SK-N-SH (cell line): ENCODE measurements at regions not wholly inside any gene's neighbourhood (a gene's known extent, or its start where the extent isn't known, plus 50 kb on each side); places are given as distances from the start of the nearest gene placed in this dataset.

ENCODE experiments used
- CTCF ChIA-PET: fragments of 300-600, 350-600 bp; formaldehyde crosslinking; extraction: SDS; loops from one replicate; lab custom pipeline; 2021; lab: Yijun Ruan, JAX
- POLR2A ChIA-PET: fragments of 350-600 bp; sonication (Branson Sonifier 250); formaldehyde crosslinking; extraction: SDS; loops from one replicate; lab custom pipeline; 2020; ENCODE audit warnings: antibody characterized with exemption, inconsistent platforms; lab: Yijun Ruan, JAX
- DNase-seq: peaks from one replicate; pipeline ENCODE4 v3.0.0; 2012
- H2AFZ ChIP-seq: fragments of 200-600 bp; sonication (generic); 2 replicates; pipeline ENCODE4 v1.8.1; 2016; ENCODE audit warnings: antibody characterized with exemption, mild to moderate bottlenecking, low read depth
- H3F3A ChIP-seq: fragments of 200-600 bp; sonication (generic); replicated peaks from 2 replicates; pipeline ENCODE3; 2016; ENCODE audit warnings: antibody characterized with exemption, mild to moderate bottlenecking; ENCODE audit not compliant: insufficient read depth
- H3K27ac ChIP-seq, 2 experiments: fragments of 200-500 bp in 1 of 2; fragments of 200-600 bp in 1 of 2; sonication (Bioruptor generic) in 1 of 2; sonication (generic), shearing (Covaris generic) in 1 of 2; 2 replicates each; pipeline versions ENCODE4 v1.5.1 to v1.6.1; 2014 to 2016; ENCODE audit warnings: low read depth in 2 of 2, inconsistent platforms in 1 of 2, low read length in 1 of 2, mild to moderate bottlenecking in 1 of 2, mixed read lengths in 1 of 2
- H3K27me3 ChIP-seq: fragments of 200-600 bp; sonication (generic), shearing (Covaris generic); 2 replicates; pipeline ENCODE4 v1.6.1; 2016; ENCODE audit warnings: mixed run types; ENCODE audit not compliant: insufficient read depth
- H3K36me3 ChIP-seq, 2 experiments: fragments of 200-500 bp in 1 of 2; fragments of 200-600 bp in 1 of 2; sonication (Bioruptor generic) in 1 of 2; sonication (generic) in 1 of 2; replicated peaks in 1 of 2; 2 replicates each; pipeline versions ENCODE3 to v1.5.1; 2014 to 2016; ENCODE audit warnings: low read length in 1 of 2, mild to moderate bottlenecking in 1 of 2; ENCODE audit not compliant: insufficient read depth in 2 of 2, control insufficient read depth in 1 of 2
- H3K4me1 ChIP-seq, 2 experiments: fragments of 200-500 bp in 1 of 2; fragments of 200-600 bp in 1 of 2; sonication (Bioruptor generic) in 1 of 2; sonication (generic), shearing (Covaris generic) in 1 of 2; 2 replicates each; pipeline versions ENCODE4 v1.5.1 to v1.6.1; 2014 to 2016; ENCODE audit warnings: low read depth in 1 of 2, low read length in 1 of 2, mixed run types in 1 of 2; ENCODE audit not compliant: insufficient read depth in 2 of 2, control insufficient read depth in 1 of 2
- H3K4me2 ChIP-seq: fragments of 200-600 bp; sonication (generic), shearing (Covaris generic); 2 replicates; pipeline ENCODE4 v1.6.1; 2017; ENCODE audit warnings: mixed run types
- H3K4me3 ChIP-seq, 2 experiments: fragments of 200-500 bp in 1 of 2; fragments of 200-600 bp in 1 of 2; sonication (Bioruptor generic) in 1 of 2; sonication (generic), shearing (Covaris generic) in 1 of 2; 2 replicates each; pipeline versions ENCODE4 v1.5.1 to v1.8.1; 2014 to 2016; ENCODE audit warnings: low read depth in 2 of 2, inconsistent platforms in 1 of 2, low read length in 1 of 2, mild to moderate bottlenecking in 1 of 2, mixed read lengths in 1 of 2, moderate library complexity in 1 of 2
- H3K79me2 ChIP-seq: fragments of 200-600 bp; sonication (generic); 2 replicates; pipeline ENCODE4 v1.8.1; 2017; ENCODE audit warnings: mild to moderate bottlenecking; ENCODE audit not compliant: insufficient read depth
- H3K9ac ChIP-seq: fragments of 200-600 bp; sonication (generic); 2 replicates; pipeline ENCODE4 v1.6.1; 2017; ENCODE audit warnings: mixed run types
- H3K9me2 ChIP-seq: fragments of 200-600 bp; sonication (generic); 2 replicates; pipeline ENCODE4 v1.6.1; 2017; ENCODE audit warnings: mixed run types
- H3K9me3 ChIP-seq: fragments of 200-600 bp; sonication (generic); 2 replicates; pipeline ENCODE4 v1.6.1; 2017; ENCODE audit warnings: mixed run types, mild to moderate bottlenecking, moderate library complexity
- H4K20me1 ChIP-seq: fragments of 200-600 bp; sonication (generic); 2 replicates; pipeline ENCODE4 v1.6.1; 2017; ENCODE audit warnings: mild to moderate bottlenecking, mixed run types; ENCODE audit not compliant: insufficient read depth
- EP300 ChIP-seq, 2 experiments: IDR thresholded peaks; 2 replicates each; pipeline versions ENCODE4 v1.4.0 to v1.6.1; 2012; ENCODE audit warnings: borderline replicate concordance in 1 of 2, low read depth in 1 of 2, low read length in 1 of 2
- FOXJ3 ChIP-seq: sonication (generic); formaldehyde crosslinking; IDR thresholded peaks from 2 replicates; pipeline ENCODE4 v1.5.1; 2020; ENCODE audit warnings: mild to moderate bottlenecking, missing genetic modification reagents
- FOXM1 ChIP-seq: IDR thresholded peaks from 2 replicates; pipeline ENCODE4 v1.4.0; 2012; ENCODE audit warnings: low read depth, mild to moderate bottlenecking
- GABPA ChIP-seq: IDR thresholded peaks from 2 replicates; pipeline ENCODE4 v1.4.0; 2012; ENCODE audit warnings: low read depth, mild to moderate bottlenecking
- MEF2A ChIP-seq: IDR thresholded peaks from 2 replicates; pipeline ENCODE4 v1.4.0; 2012; ENCODE audit warnings: low read depth, borderline replicate concordance
- MXI1 ChIP-seq: IDR thresholded peaks from 2 replicates; pipeline ENCODE4 v1.6.1; 2012; ENCODE audit warnings: mild to moderate bottlenecking, low read depth, low read length, improper control_type of control experiment
- NFIC ChIP-seq: IDR thresholded peaks from 2 replicates; pipeline ENCODE4 v1.4.0; 2012; ENCODE audit warnings: borderline replicate concordance
- PBX3 ChIP-seq: IDR thresholded peaks from 2 replicates; pipeline ENCODE4; 2012
- POLR2AphosphoS5 ChIP-seq: IDR thresholded peaks from 2 replicates; pipeline ENCODE4 v1.6.1; 2012; ENCODE audit warnings: low read depth, low read length
- RAD21 ChIP-seq: IDR thresholded peaks from 2 replicates; pipeline ENCODE4 v1.6.1; 2012; ENCODE audit warnings: mild to moderate bottlenecking, low read length
- REST ChIP-seq: IDR thresholded peaks from 2 replicates; pipeline ENCODE4 v1.6.1; 2012; ENCODE audit warnings: mild to moderate bottlenecking, low read depth, low read length, moderate library complexity
- RFX5 ChIP-seq: IDR thresholded peaks from 2 replicates; pipeline ENCODE4 v1.6.1; 2012; ENCODE audit warnings: mild to moderate bottlenecking, improper control_type of control experiment, low read length
- SIN3A ChIP-seq: IDR thresholded peaks from 2 replicates; pipeline ENCODE4 v1.6.1; 2012; ENCODE audit warnings: low read depth, mild to moderate bottlenecking, low read length, moderate library complexity, borderline replicate concordance
- SMC3 ChIP-seq: IDR thresholded peaks from 2 replicates; pipeline ENCODE4 v1.6.1; 2012; ENCODE audit warnings: low read depth, low read length, improper control_type of control experiment
- TAF1 ChIP-seq: IDR thresholded peaks from 2 replicates; pipeline ENCODE4 v1.6.1; 2012; ENCODE audit warnings: low read depth, mild to moderate bottlenecking, low read length, moderate library complexity, borderline replicate concordance
- TCF12 ChIP-seq: IDR thresholded peaks from 2 replicates; pipeline ENCODE4 v1.4.0; 2012
- TEAD4 ChIP-seq: IDR thresholded peaks from 2 replicates; pipeline ENCODE4 v1.4.0; 2012; ENCODE audit warnings: mild to moderate bottlenecking, borderline replicate concordance; ENCODE audit not compliant: insufficient read depth
- USF1 ChIP-seq: IDR thresholded peaks from 2 replicates; pipeline ENCODE4 v1.4.0; 2012; ENCODE audit warnings: low read depth, borderline replicate concordance
- YY1 ChIP-seq: IDR thresholded peaks from 2 replicates; pipeline ENCODE4 v1.4.0; 2012; ENCODE audit warnings: low read depth, mild to moderate bottlenecking
- WGBS: methylation state at CpG from one replicate; pipeline ENCODE4 v1.1.6; 2017; ENCODE audit warnings: low lambda C conversion rate; 5-methylcytosine and 5-hydroxymethylcytosine counted together
- TF ChIP-seq, protein P1 (sequence below): fragments of 200-600 bp; sonication (generic); IDR thresholded peaks from 2 replicates; pipeline ENCODE4 v1.6.1; 2017; ENCODE audit warnings: antibody characterized with exemption, mild to moderate bottlenecking, moderate library complexity
- TF ChIP-seq, protein P2 (sequence below): fragments of 150-350 bp; IDR thresholded peaks from 2 replicates; pipeline ENCODE4 v1.6.1; 2016; ENCODE audit warnings: mild to moderate bottlenecking, low read depth, low read length

GRCh38 chr7:106353944-106354343 lies 69.2 kb upstream of the NAMPT start:
- TF ChIP-seq SIN3A = no peak
- TF ChIP-seq PBX3 = no peak
- no peak for TF ChIP-seq FOXJ3
- TF ChIP-seq RAD21 = no peak
- TF ChIP-seq USF1 = no peak
- TF ChIP-seq TAF1 = no peak
- TF ChIP-seq, protein P1, sequence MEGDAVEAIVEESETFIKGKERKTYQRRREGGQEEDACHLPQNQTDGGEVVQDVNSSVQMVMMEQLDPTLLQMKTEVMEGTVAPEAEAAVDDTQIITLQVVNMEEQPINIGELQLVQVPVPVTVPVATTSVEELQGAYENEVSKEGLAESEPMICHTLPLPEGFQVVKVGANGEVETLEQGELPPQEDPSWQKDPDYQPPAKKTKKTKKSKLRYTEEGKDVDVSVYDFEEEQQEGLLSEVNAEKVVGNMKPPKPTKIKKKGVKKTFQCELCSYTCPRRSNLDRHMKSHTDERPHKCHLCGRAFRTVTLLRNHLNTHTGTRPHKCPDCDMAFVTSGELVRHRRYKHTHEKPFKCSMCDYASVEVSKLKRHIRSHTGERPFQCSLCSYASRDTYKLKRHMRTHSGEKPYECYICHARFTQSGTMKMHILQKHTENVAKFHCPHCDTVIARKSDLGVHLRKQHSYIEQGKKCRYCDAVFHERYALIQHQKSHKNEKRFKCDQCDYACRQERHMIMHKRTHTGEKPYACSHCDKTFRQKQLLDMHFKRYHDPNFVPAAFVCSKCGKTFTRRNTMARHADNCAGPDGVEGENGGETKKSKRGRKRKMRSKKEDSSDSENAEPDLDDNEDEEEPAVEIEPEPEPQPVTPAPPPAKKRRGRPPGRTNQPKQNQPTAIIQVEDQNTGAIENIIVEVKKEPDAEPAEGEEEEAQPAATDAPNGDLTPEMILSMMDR = no peak
- TF ChIP-seq SMC3 = no peak
- no peak for TF ChIP-seq EP300 (IDR thresholded peaks at IDR 0.05; ENCODE audit: borderline replicate concordance in 1 of 2, low read depth in 1 of 2, low read length in 1 of 2)
- no peak for TF ChIP-seq TEAD4
- TF ChIP-seq RFX5 = no peak
- TF ChIP-seq TCF12 = no peak
- no peak for TF ChIP-seq GABPA
- no peak for TF ChIP-seq MXI1
- Histone ChIP-seq H3K79me2 (no peaks in the 10 kb centered on the region), H3K36me3 (no peaks in the 10 kb centered on the region), H3K9me2 (no peaks in the 10 kb centered on the region), H3K27ac (no peak overlapping the region), H4K20me1 (no peaks in the 10 kb centered on the region), H3F3A (no peaks in the 10 kb centered on the region), H3K4me3 (no peak overlapping the region), H2AFZ (no peak overlapping the region), H3K4me2 (no peak overlapping the region), H3K9ac (no peak overlapping the region), H3K4me1 (no peaks in the 10 kb centered on the region), H3K27me3 (no peaks in the 10 kb centered on the region), H3K9me3 (no peaks in the 10 kb centered on the region; the same call in 1 of the 2 replicates)
- 10% methylated on average over 1 of the region's 1 CpG for WGBS
- DNase-seq = no peak
- CTCF ChIA-PET = interaction anchor here (0.7 kb wide), 1 partner anchor 23 kb away, joined by 3 read pairs; no protein-coding TSS in a partner anchor
- POLR2A ChIA-PET = no interaction called here

DNA sequence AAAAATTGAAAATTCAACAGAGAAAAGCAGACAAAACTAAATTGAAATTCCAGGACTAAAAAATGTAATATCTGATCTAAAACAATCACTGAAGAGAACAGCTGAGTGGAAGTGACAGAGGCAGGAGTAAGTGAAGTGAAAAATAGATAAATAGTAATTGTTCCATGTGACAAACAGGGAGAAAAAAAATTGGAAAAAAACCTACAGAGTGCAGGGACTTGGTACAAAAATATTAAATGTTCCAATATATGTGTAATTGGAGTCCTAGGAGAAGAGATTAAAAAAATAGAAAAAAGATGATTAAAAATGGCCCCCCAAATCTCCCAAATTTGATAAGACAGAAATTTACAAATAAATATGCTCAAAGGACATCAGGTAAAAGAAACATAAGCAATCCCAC lies 63.4 kb upstream of the NAMPT start:
- H3K27me3 ChIP-seq = no peaks in the 10 kb centered on the region
- H2AFZ ChIP-seq = no peak overlapping the region
- no peak overlapping the region for H3K4me3 ChIP-seq
- no peak overlapping the region for H3K4me2 ChIP-seq
- H3K9me3 ChIP-seq = peaks cover 13% of the 10 kb centered on the region
- no peak for DNase-seq
- H3K9ac ChIP-seq = no peak overlapping the region
- H4K20me1 ChIP-seq = no peaks in the 10 kb centered on the region
- ChIA-PET CTCF (interaction anchor here (1.2 kb wide), 1 partner anchor 172 kb away, joined by 4 read pairs; no protein-coding TSS in a partner anchor), POLR2A (no interaction called here)
- peaks cover 0 to 19% of the 10 kb centered on the region in 2 experiments; a peak in 2 of 4 replicates for H3K4me1 ChIP-seq
- no peaks in the 10 kb centered on the region for H3K79me2 ChIP-seq
- H3K9me2 ChIP-seq = no peaks in the 10 kb centered on the region
- no peak overlapping the region for H3K27ac ChIP-seq
- peaks cover 4% of the 10 kb centered on the region for H3F3A ChIP-seq
- no peaks in the 10 kb centered on the region for H3K36me3 ChIP-seq
- no peak for TF ChIP-seq FOXM1
- no peak for TF ChIP-seq SIN3A
- no peak for TF ChIP-seq YY1
- TF ChIP-seq, protein P2, sequence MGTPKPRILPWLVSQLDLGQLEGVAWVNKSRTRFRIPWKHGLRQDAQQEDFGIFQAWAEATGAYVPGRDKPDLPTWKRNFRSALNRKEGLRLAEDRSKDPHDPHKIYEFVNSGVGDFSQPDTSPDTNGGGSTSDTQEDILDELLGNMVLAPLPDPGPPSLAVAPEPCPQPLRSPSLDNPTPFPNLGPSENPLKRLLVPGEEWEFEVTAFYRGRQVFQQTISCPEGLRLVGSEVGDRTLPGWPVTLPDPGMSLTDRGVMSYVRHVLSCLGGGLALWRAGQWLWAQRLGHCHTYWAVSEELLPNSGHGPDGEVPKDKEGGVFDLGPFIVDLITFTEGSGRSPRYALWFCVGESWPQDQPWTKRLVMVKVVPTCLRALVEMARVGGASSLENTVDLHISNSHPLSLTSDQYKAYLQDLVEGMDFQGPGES = no peak
- TF ChIP-seq POLR2AphosphoS5 = no peak
- no peak for TF ChIP-seq MEF2A
- TF ChIP-seq NFIC = no peak
- TF ChIP-seq REST = no peak
- no peak for TF ChIP-seq TEAD4
- no peak for TF ChIP-seq RAD21
- no peak for TF ChIP-seq MXI1
- no peak for TF ChIP-seq TCF12
